ENCODE measurements at regions not wholly inside any gene's neighbourhood (a gene's known extent, or its start where the extent isn't known, plus 50 kb on each side); places are given as distances from the start of the nearest gene placed in this dataset.

GRCh38 chr15:38682363-38682762 is 117.7 kb upstream of the RASGRP1 start:
- no peaks in the 10 kb centered on the region for H3K27me3 ChIP-seq (ENCODE audit: control insufficient read depth in 1 of 2, insufficient read depth in 2 of 2, low read length in 2 of 2)
- no peaks in the 10 kb centered on the region for H3K36me3 ChIP-seq (ENCODE audit: insufficient read depth, low read length)
- no peak overlapping the region for H3K9ac ChIP-seq (ENCODE audit: low read length)
- no peaks in the 10 kb centered on the region for H3K9me3 ChIP-seq (ENCODE audit: low read length)
- no peak overlapping the region for H3K27ac ChIP-seq (ENCODE audit: low read depth, low read length)
- H3K4me1 ChIP-seq (ENCODE audit: insufficient read depth, low read length): no peaks in the 10 kb centered on the region
- H3K4me3 ChIP-seq (ENCODE audit: low read depth in 1 of 2, low read length in 2 of 2): no peak overlapping the region

- no peaks in the 10 kb centered on the region for H3K27me3 ChIP-seq (ENCODE audit: control insufficient read depth in 1 of 2, insufficient read depth in 2 of 2, low read length in 2 of 2)
These were observed 118.2 kb upstream of the RASGRP1 start for GRCh38 chr15:38682861-38683260.

GRCh38 chr15:38683382-38684242 is 119.0 kb upstream of the RASGRP1 start:
- no peak overlapping the region for H3K4me3 ChIP-seq (ENCODE audit: low read depth in 1 of 2, low read length in 2 of 2)
- no peaks in the 10 kb centered on the region for H3K27me3 ChIP-seq (ENCODE audit: control insufficient read depth in 1 of 2, insufficient read depth in 2 of 2, low read length in 2 of 2)
- H3K9ac ChIP-seq (ENCODE audit: low read length): no peak overlapping the region
- no peaks in the 10 kb centered on the region for H3K9me3 ChIP-seq (ENCODE audit: low read length)
- no peaks in the 10 kb centered on the region for H3K4me1 ChIP-seq (ENCODE audit: insufficient read depth, low read length)
- no peak overlapping the region for H3K27ac ChIP-seq (ENCODE audit: low read depth, low read length)
- no peaks in the 10 kb centered on the region for H3K36me3 ChIP-seq (ENCODE audit: insufficient read depth, low read length)

More at GRCh38 chr15:38682861-38683260, 118.2 kb upstream of the RASGRP1 start:
- Histone ChIP-seq H3K27ac (ENCODE audit: low read depth, low read length) (no peak overlapping the region), H3K4me1 (ENCODE audit: insufficient read depth, low read length) (no peaks in the 10 kb centered on the region), H3K9ac (ENCODE audit: low read length) (no peak overlapping the region), H3K36me3 (ENCODE audit: insufficient read depth, low read length) (no peaks in the 10 kb centered on the region), H3K9me3 (ENCODE audit: low read length) (no peaks in the 10 kb centered on the region), H3K4me3 (ENCODE audit: low read depth in 1 of 2, low read length in 2 of 2) (no peak overlapping the region)

DNA sequence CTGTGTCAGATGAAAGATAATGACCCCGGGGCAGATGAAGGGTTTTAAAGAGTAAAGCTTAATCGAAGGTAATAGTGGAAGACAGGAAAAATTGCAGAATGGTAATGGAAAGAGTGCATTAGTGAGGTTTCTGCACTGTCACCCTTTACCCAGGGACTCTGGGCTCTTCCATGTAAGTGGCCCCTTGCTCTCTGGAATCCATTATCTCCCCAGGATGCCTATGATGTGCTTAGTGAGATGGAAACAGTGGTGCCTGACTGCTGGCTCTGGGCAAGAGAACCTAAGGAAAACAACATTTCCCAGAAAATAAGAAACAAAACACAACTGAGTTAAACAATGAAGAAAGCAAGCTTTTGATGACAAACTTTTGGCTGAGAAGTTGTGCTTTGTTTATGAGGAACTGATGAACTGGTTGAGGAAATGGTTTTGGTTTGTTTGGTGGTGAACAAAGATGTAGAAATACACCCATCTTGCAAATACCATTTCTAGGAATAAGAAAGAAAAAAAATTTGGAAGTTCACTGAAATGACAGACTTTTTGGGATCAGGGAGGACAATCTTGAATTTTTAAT is 119.9 kb upstream of the RASGRP1 start:
- Histone ChIP-seq H3K27me3 (ENCODE audit: control insufficient read depth in 1 of 2, insufficient read depth in 2 of 2, low read length in 2 of 2) (no peaks in the 10 kb centered on the region), H3K27ac (ENCODE audit: low read depth, low read length) (no peak overlapping the region), H3K9me3 (ENCODE audit: low read length) (no peaks in the 10 kb centered on the region), H3K36me3 (ENCODE audit: insufficient read depth, low read length) (no peaks in the 10 kb centered on the region), H3K4me3 (ENCODE audit: low read depth in 1 of 2, low read length in 2 of 2) (no peak overlapping the region), H3K4me1 (ENCODE audit: insufficient read depth, low read length) (no peaks in the 10 kb centered on the region), H3K9ac (ENCODE audit: low read length) (no peak overlapping the region)

DNA sequence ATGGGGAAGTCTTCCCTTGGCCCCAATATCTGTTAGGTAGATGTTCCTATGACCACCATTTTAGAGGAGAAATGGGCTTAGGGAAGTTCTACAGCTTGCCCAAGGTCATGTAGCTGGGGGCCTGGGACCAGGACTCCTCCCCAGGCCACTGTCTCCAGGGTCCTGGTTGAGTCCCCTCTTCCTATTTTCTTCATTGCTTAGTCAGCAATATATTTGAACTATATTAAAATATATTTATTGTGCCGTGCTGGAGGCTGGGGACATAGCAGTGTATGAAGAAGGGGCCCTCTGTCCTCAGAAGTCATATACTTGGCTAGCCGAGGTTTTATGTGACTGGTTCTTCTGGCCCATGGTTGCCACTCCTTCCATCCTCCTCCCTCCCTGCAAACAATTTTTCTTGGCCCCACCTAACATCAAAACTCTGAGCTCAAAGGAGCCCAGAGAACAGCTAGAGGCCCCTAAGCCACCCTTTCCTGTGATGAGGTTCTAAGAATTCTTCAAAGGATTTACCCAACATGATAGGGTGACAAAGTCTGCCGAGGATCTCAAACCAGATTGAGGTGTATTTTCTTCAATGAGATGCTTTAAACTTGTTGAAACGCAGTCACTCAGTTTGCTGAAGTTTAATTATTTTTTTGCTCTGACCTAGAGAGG is 121.2 kb upstream of the RASGRP1 start:
- H3K27me3 ChIP-seq (ENCODE audit: control insufficient read depth in 1 of 2, insufficient read depth in 2 of 2, low read length in 2 of 2): no peaks in the 10 kb centered on the region
- H3K9me3 ChIP-seq (ENCODE audit: low read length): no peaks in the 10 kb centered on the region
- no peak overlapping the region for H3K27ac ChIP-seq (ENCODE audit: low read depth, low read length)
- no peak overlapping the region for H3K4me3 ChIP-seq (ENCODE audit: low read depth in 1 of 2, low read length in 2 of 2)
- no peak overlapping the region for H3K9ac ChIP-seq (ENCODE audit: low read length)
- H3K4me1 ChIP-seq (ENCODE audit: insufficient read depth, low read length): no peaks in the 10 kb centered on the region
- H3K36me3 ChIP-seq (ENCODE audit: insufficient read depth, low read length): no peaks in the 10 kb centered on the region

DNA sequence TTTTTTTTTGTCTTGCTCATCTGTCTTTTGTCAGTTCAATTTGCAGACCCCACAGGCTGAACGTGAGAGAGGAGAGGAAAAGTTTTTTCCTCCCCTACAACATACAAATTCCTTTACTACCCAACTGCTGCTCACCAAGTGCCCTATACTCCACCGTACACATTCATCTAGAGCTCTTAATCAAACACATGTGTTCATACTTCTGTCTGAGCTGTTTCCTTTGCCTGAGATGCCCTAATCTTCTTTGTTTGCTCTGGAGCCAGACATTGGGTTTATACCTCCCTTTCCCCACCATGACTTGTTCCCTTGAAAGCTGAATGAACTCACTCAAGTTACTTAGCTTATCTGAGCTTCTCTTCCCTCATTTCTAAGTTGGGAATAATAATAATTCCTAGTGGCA is 122.7 kb upstream of the RASGRP1 start:
- H3K36me3 ChIP-seq (ENCODE audit: insufficient read depth, low read length): no peaks in the 10 kb centered on the region
- no peak overlapping the region for H3K9ac ChIP-seq (ENCODE audit: low read length)
- H3K4me1 ChIP-seq (ENCODE audit: insufficient read depth, low read length): no peaks in the 10 kb centered on the region
- H3K9me3 ChIP-seq (ENCODE audit: low read length): no peaks in the 10 kb centered on the region
- no peak overlapping the region for H3K27ac ChIP-seq (ENCODE audit: low read depth, low read length)
- H3K4me3 ChIP-seq (ENCODE audit: low read depth in 1 of 2, low read length in 2 of 2): no peak overlapping the region
- H3K27me3 ChIP-seq (ENCODE audit: control insufficient read depth in 1 of 2, insufficient read depth in 2 of 2, low read length in 2 of 2): no peaks in the 10 kb centered on the region

GRCh38 chr15:38687775-38688495 is 123.3 kb upstream of the RASGRP1 start:
- Histone ChIP-seq H3K9ac (ENCODE audit: low read length) (no peak overlapping the region), H3K36me3 (ENCODE audit: insufficient read depth, low read length) (no peaks in the 10 kb centered on the region), H3K4me1 (ENCODE audit: insufficient read depth, low read length) (no peaks in the 10 kb centered on the region), H3K9me3 (ENCODE audit: low read length) (no peaks in the 10 kb centered on the region), H3K27ac (ENCODE audit: low read depth, low read length) (no peak overlapping the region), H3K4me3 (ENCODE audit: low read depth in 1 of 2, low read length in 2 of 2) (no peak overlapping the region), H3K27me3 (ENCODE audit: control insufficient read depth in 1 of 2, insufficient read depth in 2 of 2, low read length in 2 of 2) (no peaks in the 10 kb centered on the region)

GRCh38 chr15:38688761-38689160 is 124.1 kb upstream of the RASGRP1 start:
- H3K4me1 ChIP-seq (ENCODE audit: insufficient read depth, low read length): no peaks in the 10 kb centered on the region
- no peak overlapping the region for H3K27ac ChIP-seq (ENCODE audit: low read depth, low read length)
- no peaks in the 10 kb centered on the region for H3K36me3 ChIP-seq (ENCODE audit: insufficient read depth, low read length)
- H3K27me3 ChIP-seq (ENCODE audit: control insufficient read depth in 1 of 2, insufficient read depth in 2 of 2, low read length in 2 of 2): no peaks in the 10 kb centered on the region
- no peaks in the 10 kb centered on the region for H3K9me3 ChIP-seq (ENCODE audit: low read length)
- no peak overlapping the region for H3K9ac ChIP-seq (ENCODE audit: low read length)
- H3K4me3 ChIP-seq (ENCODE audit: low read depth in 1 of 2, low read length in 2 of 2): no peak overlapping the region

DNA sequence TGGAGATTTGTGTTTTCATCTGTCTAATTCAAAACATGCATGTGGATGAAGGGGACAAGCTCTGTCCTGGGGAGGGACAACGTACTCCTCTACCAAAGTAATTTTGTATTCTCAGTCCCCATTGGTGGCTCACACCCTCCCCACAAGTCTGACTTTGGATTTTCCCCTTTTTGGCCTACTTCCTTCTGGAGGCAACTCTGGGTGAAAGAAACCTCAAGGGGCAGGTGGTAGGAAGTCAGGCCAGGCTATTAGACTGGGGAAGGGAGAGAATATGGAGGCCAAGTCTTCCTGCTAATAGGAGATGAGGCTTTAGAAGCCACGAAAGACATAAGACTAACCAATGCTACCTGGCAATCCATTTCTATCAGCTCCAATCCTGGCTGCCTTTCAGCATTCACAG is 124.9 kb upstream of the RASGRP1 start:
- H3K9me3 ChIP-seq (ENCODE audit: low read length): no peaks in the 10 kb centered on the region
- H3K36me3 ChIP-seq (ENCODE audit: insufficient read depth, low read length): no peaks in the 10 kb centered on the region
- H3K4me3 ChIP-seq (ENCODE audit: low read depth in 1 of 2, low read length in 2 of 2): no peak overlapping the region
- no peaks in the 10 kb centered on the region for H3K4me1 ChIP-seq (ENCODE audit: insufficient read depth, low read length)
- no peaks in the 10 kb centered on the region for H3K27me3 ChIP-seq (ENCODE audit: control insufficient read depth in 1 of 2, insufficient read depth in 2 of 2, low read length in 2 of 2)
- H3K9ac ChIP-seq (ENCODE audit: low read length): no peak overlapping the region
- H3K27ac ChIP-seq (ENCODE audit: low read depth, low read length): no peak overlapping the region

- H3K27ac ChIP-seq (ENCODE audit: low read depth, low read length): no peak overlapping the region
- no peaks in the 10 kb centered on the region for H3K27me3 ChIP-seq (ENCODE audit: control insufficient read depth in 1 of 2, insufficient read depth in 2 of 2, low read length in 2 of 2)
- no peak overlapping the region for H3K9ac ChIP-seq (ENCODE audit: low read length)
- H3K4me3 ChIP-seq (ENCODE audit: low read depth in 1 of 2, low read length in 2 of 2): no peak overlapping the region
- no peaks in the 10 kb centered on the region for H3K36me3 ChIP-seq (ENCODE audit: insufficient read depth, low read length)
- H3K4me1 ChIP-seq (ENCODE audit: insufficient read depth, low read length): no peaks in the 10 kb centered on the region
- H3K9me3 ChIP-seq (ENCODE audit: low read length): no peaks in the 10 kb centered on the region
These were observed 125.6 kb upstream of the RASGRP1 start for GRCh38 chr15:38690216-38690615.

DNA sequence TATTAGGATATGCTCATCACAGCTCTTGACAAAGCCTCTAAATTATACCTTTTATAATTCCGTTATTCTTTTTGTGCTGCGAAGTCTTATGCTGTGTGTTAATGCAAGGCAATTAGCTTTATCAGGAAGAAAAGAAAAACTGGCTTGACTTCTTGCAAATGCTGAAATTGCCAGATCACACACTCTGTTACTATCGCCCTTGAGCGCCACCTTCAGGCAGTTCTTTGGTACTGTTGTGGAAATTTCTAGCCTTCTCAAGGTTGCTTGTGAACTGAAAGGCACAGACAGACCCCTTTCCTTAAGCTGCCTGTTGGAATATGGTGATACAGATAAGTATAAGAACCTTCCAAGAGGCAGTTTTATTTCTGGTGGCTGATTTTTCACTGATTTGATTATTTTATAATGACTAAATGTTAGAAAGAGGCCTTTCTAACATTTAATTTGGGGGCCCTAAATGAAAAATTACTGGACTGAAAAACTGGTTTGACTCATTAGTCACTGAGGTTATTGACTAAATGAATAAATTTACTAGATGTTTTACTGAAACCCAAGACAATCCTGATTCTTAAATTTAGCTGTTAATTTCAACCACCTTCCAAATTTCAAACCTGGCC is 126.2 kb upstream of the RASGRP1 start:
- no peak overlapping the region for H3K27ac ChIP-seq (ENCODE audit: low read depth, low read length)
- no peaks in the 10 kb centered on the region for H3K36me3 ChIP-seq (ENCODE audit: insufficient read depth, low read length)
- no peaks in the 10 kb centered on the region for H3K27me3 ChIP-seq (ENCODE audit: control insufficient read depth in 1 of 2, insufficient read depth in 2 of 2, low read length in 2 of 2)
- no peak overlapping the region for H3K9ac ChIP-seq (ENCODE audit: low read length)
- no peak overlapping the region for H3K4me3 ChIP-seq (ENCODE audit: low read depth in 1 of 2, low read length in 2 of 2)
- no peaks in the 10 kb centered on the region for H3K4me1 ChIP-seq (ENCODE audit: insufficient read depth, low read length)
- no peaks in the 10 kb centered on the region for H3K9me3 ChIP-seq (ENCODE audit: low read length)
